ENCODE measurements at regions not wholly inside any gene's neighbourhood (a gene's known extent, or its start where the extent isn't known, plus 50 kb on each side); places are given as distances from the start of the nearest gene placed in this dataset.

GRCh38 chr6:21850691-21851090 is 257.1 kb downstream of the SOX4 start:
- TF ChIP-seq, protein P1, sequence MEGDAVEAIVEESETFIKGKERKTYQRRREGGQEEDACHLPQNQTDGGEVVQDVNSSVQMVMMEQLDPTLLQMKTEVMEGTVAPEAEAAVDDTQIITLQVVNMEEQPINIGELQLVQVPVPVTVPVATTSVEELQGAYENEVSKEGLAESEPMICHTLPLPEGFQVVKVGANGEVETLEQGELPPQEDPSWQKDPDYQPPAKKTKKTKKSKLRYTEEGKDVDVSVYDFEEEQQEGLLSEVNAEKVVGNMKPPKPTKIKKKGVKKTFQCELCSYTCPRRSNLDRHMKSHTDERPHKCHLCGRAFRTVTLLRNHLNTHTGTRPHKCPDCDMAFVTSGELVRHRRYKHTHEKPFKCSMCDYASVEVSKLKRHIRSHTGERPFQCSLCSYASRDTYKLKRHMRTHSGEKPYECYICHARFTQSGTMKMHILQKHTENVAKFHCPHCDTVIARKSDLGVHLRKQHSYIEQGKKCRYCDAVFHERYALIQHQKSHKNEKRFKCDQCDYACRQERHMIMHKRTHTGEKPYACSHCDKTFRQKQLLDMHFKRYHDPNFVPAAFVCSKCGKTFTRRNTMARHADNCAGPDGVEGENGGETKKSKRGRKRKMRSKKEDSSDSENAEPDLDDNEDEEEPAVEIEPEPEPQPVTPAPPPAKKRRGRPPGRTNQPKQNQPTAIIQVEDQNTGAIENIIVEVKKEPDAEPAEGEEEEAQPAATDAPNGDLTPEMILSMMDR (IDR thresholded peaks at IDR 0.05) = no peak
- TF ChIP-seq POLR2A (IDR thresholded peaks at IDR 0.05) = no peak
